ENCODE measurements at regions not wholly inside any gene's neighbourhood (a gene's known extent, or its start where the extent isn't known, plus 50 kb on each side); places are given as distances from the start of the nearest gene placed in this dataset.

GRCh38 chr10:21372651-21373410, 152.7 kb downstream of the SKIDA1 start:
- TF ChIP-seq RAD21 (conservative IDR thresholded peaks at IDR 0.05) (no peak), EP300 (conservative IDR thresholded peaks at IDR 0.05; ENCODE audit: poor library complexity, severe bottlenecking) (no peak), CTCF (IDR thresholded peaks at IDR 0.05; ENCODE audit: poor library complexity, severe bottlenecking) (no peak), SMC3 (conservative IDR thresholded peaks at IDR 0.05; ENCODE audit: poor library complexity) (no peak)
- Histone ChIP-seq H3F3A (ENCODE audit: insufficient read depth, low read length, poor library complexity, severe bottlenecking) (no peaks in the 10 kb centered on the region), H3K4me3 (ENCODE audit: low read length) (no peak overlapping the region), H3K9ac (ENCODE audit: low read length) (no peak overlapping the region), H3K9me3 (ENCODE audit: low read length) (no peaks in the 10 kb centered on the region), H3K9me2 (ENCODE audit: insufficient read depth, low read length) (no peaks in the 10 kb centered on the region), H3K27me3 (ENCODE audit: insufficient read depth, low read depth, low read length) (no peaks in the 10 kb centered on the region), H3K27ac (ENCODE audit: low read length) (no peak overlapping the region), H3K4me2 (ENCODE audit: low read length) (no peak overlapping the region), H3K36me3 (ENCODE audit: insufficient read depth, low read length) (no peaks in the 10 kb centered on the region), H3K79me2 (replicated peaks; ENCODE audit: insufficient read depth, low read length) (no peaks in the 10 kb centered on the region), H4K20me1 (ENCODE audit: insufficient read depth) (no peaks in the 10 kb centered on the region), H2AFZ (ENCODE audit: low read depth, low read length) (no peak overlapping the region)

GRCh38 chr10:21369697-21370096, 155.8 kb downstream of the SKIDA1 start:
- Histone ChIP-seq H3K9me2 (ENCODE audit: insufficient read depth, low read length) (no peaks in the 10 kb centered on the region), H3K9ac (ENCODE audit: low read length) (no peak overlapping the region), H3K4me2 (ENCODE audit: low read length) (no peak overlapping the region), H3F3A (ENCODE audit: insufficient read depth, low read length, poor library complexity, severe bottlenecking) (no peaks in the 10 kb centered on the region), H3K9me3 (ENCODE audit: low read length) (no peaks in the 10 kb centered on the region), H3K36me3 (ENCODE audit: insufficient read depth, low read length) (no peaks in the 10 kb centered on the region), H3K4me3 (ENCODE audit: low read length) (no peak overlapping the region), H4K20me1 (ENCODE audit: insufficient read depth) (no peaks in the 10 kb centered on the region), H3K27me3 (ENCODE audit: insufficient read depth, low read depth, low read length) (no peaks in the 10 kb centered on the region), H3K79me2 (replicated peaks; ENCODE audit: insufficient read depth, low read length) (no peaks in the 10 kb centered on the region), H3K27ac (ENCODE audit: low read length) (no peak overlapping the region), H2AFZ (ENCODE audit: low read depth, low read length) (no peak overlapping the region)
- TF ChIP-seq EP300 (conservative IDR thresholded peaks at IDR 0.05; ENCODE audit: poor library complexity, severe bottlenecking) (no peak), CTCF (IDR thresholded peaks at IDR 0.05; ENCODE audit: poor library complexity, severe bottlenecking) (no peak), POLR2AphosphoS5 (IDR thresholded peaks at IDR 0.05) (no peak), TAF1 (IDR thresholded peaks at IDR 0.05; ENCODE audit: low read depth) (no peak), SMC3 (conservative IDR thresholded peaks at IDR 0.05; ENCODE audit: poor library complexity) (no peak), REST (IDR thresholded peaks at IDR 0.05; ENCODE audit: borderline replicate concordance) (no peak)
